IMR-90 (cell line): ENCODE measurements at regions not wholly inside any gene's neighbourhood (a gene's known extent, or its start where the extent isn't known, plus 50 kb on each side); places are given as distances from the start of the nearest gene placed in this dataset.
"Not testable (repeated sequence)": the region's sequence is repeated elsewhere in the genome, so short reads cannot be mapped to it uniquely, and the experiment has no call there.

Source experiments
- CTCF ChIP-seq: conservative IDR thresholded peaks from 2 replicates; pipeline ENCODE4 v1.5.1; 2012; ENCODE audit warnings: mild to moderate bottlenecking, low read depth, low read length, improper control_type of control experiment
- MXI1 ChIP-seq: IDR thresholded peaks from 2 replicates; pipeline ENCODE4 v1.6.1; 2012; ENCODE audit warnings: low read depth, mild to moderate bottlenecking, low read length, moderate library complexity, borderline replicate concordance
- POLR2A ChIP-seq: IDR thresholded peaks from 2 replicates; pipeline ENCODE4 v1.6.1; 2012; ENCODE audit warnings: mild to moderate bottlenecking, low read depth, low read length
- RAD21 ChIP-seq: IDR thresholded peaks from 2 replicates; pipeline ENCODE4 v1.6.1; 2012; ENCODE audit warnings: low read length, improper control_type of control experiment
- RFX5 ChIP-seq: IDR thresholded peaks from 2 replicates; pipeline ENCODE4 v1.8.0; 2012; ENCODE audit warnings: low read depth, mild to moderate bottlenecking, low read length, moderate library complexity
- SMC3 ChIP-seq: fragments of 150-350 bp; IDR thresholded peaks from 2 replicates; pipeline ENCODE4 v1.6.1; 2016; ENCODE audit warnings: low read depth, mild to moderate bottlenecking, antibody characterized with exemption, low read length, moderate library complexity
- USF2 ChIP-seq: fragments of 150-350 bp; IDR thresholded peaks from 2 replicates; pipeline ENCODE4 v1.6.1; 2017; ENCODE audit warnings: mild to moderate bottlenecking, antibody characterized with exemption, low read length, low read depth

- TF ChIP-seq CTCF, RFX5, SMC3, USF2, POLR2A, RAD21, MXI1: not testable (repeated sequence)
Measured at GRCh38 chr21:9783587-9783986, 737.8 kb upstream of the TPTE start.
